MCF 10A (cell line): ENCODE measurements at regions not wholly inside any gene's neighbourhood (a gene's known extent, or its start where the extent isn't known, plus 50 kb on each side); places are given as distances from the start of the nearest gene placed in this dataset.

ENCODE experiments used
- BruUV-seq: library from RNA; stranded (reverse); fragments of 400-500 nt; replicated peaks from 2 replicates; lab custom pipeline; 2021; lab: Mats Ljungman, UMichigan
- CTCF ChIA-PET: fragments of 300-600 bp; sonication (Branson Sonifier 250); formaldehyde crosslinking; extraction: SDS; loops from one replicate; lab custom pipeline; 2021; ENCODE audit warnings: antibody characterized with exemption, inconsistent platforms; lab: Yijun Ruan, JAX
- POLR2A ChIA-PET: fragments of 300-600, 350-650 bp; sonication (Branson Sonifier 250); formaldehyde crosslinking; extraction: SDS; loops from one replicate; lab custom pipeline; 2020; ENCODE audit warnings: antibody characterized with exemption, inconsistent platforms; lab: Yijun Ruan, JAX
- DNase-seq: peaks from one replicate; pipeline ENCODE4 v3.0.0-alpha.2; 2018; ENCODE audit not compliant: unreplicated experiment
- H3K27ac Mint-ChIP-seq: one replicate; pipeline ENCODE4 v1.8.0; 2022; ENCODE audit warnings: mild to moderate bottlenecking, low read depth, mixed read lengths; ENCODE audit not compliant: unreplicated experiment
- H3K27me3 Mint-ChIP-seq: one replicate; pipeline ENCODE4 v1.8.0; 2022; ENCODE audit warnings: mixed read lengths; ENCODE audit not compliant: insufficient read depth, unreplicated experiment
- H3K36me3 Mint-ChIP-seq: one replicate; pipeline ENCODE4 v1.8.0; 2022; ENCODE audit warnings: mild to moderate bottlenecking, moderate library complexity, mixed read lengths; ENCODE audit not compliant: insufficient read depth, unreplicated experiment
- H3K4me1 Mint-ChIP-seq: one replicate; pipeline ENCODE4 v1.8.0; 2022; ENCODE audit warnings: mixed read lengths; ENCODE audit not compliant: insufficient read depth, unreplicated experiment
- H3K4me3 Mint-ChIP-seq: one replicate; pipeline ENCODE4 v1.8.0; 2022; ENCODE audit warnings: mild to moderate bottlenecking, moderate library complexity, mixed read lengths; ENCODE audit not compliant: unreplicated experiment
- H3K9me3 Mint-ChIP-seq: one replicate; pipeline ENCODE4 v1.8.0; 2022; ENCODE audit warnings: mixed read lengths; ENCODE audit not compliant: unreplicated experiment
- CTCF ChIP-seq: fragments of 200-600 bp; IDR thresholded peaks from one replicate; pipeline ENCODE4 v1.8.0; 2022; ENCODE audit warnings: antibody characterized with exemption, mild to moderate bottlenecking; ENCODE audit not compliant: unreplicated experiment
- intact Hi-C: fragments of 100-400 bp; cut with micrococcal nuclease; formaldehyde crosslinking; loops from 2 replicates; pipeline ENCODE4 v1.14.1; 2022

- no peaks in the 10 kb centered on the region for H3K36me3 Mint-ChIP-seq
- ChIA-PET POLR2A (interaction anchor here (1.1 kb wide), 1 partner anchor 15 kb away, joined by 3 read pairs; no protein-coding TSS in a partner anchor), CTCF (interaction anchor here (0.5 to 1.4 kb wide), 4 partner anchors 22 to 289 kb away, joined by 3 to 4 read pairs (median 4); no protein-coding TSS in a partner anchor)
- no peaks in the 10 kb centered on the region for H3K27me3 Mint-ChIP-seq
- no peak overlapping the region for H3K27ac Mint-ChIP-seq
- no TSS peak for BruUV-seq
- H3K4me3 Mint-ChIP-seq: no peak overlapping the region
- H3K9me3 Mint-ChIP-seq: no peaks in the 10 kb centered on the region
- no peaks in the 10 kb centered on the region for H3K4me1 Mint-ChIP-seq
- intact Hi-C loops: no loop called here
- no peak for DNase-seq
- TF ChIP-seq CTCF: no peak
Measured at GRCh38 chr1:238153253-238153652, 262.5 kb upstream of the ZP4 start.

GRCh38 chr1:238152119-238152518 is 261.4 kb upstream of the ZP4 start:
- Mint-ChIP-seq H3K27me3 (no peaks in the 10 kb centered on the region), H3K27ac (no peak overlapping the region), H3K36me3 (no peaks in the 10 kb centered on the region), H3K9me3 (no peaks in the 10 kb centered on the region), H3K4me3 (no peak overlapping the region), H3K4me1 (no peaks in the 10 kb centered on the region)
- POLR2A ChIA-PET: interaction anchor here (0.5 kb wide), 1 partner anchor 1709 kb away, joined by 3 read pairs; no protein-coding TSS in a partner anchor
- DNase-seq: no peak
- no peak for TF ChIP-seq CTCF
- CTCF ChIA-PET: interaction anchor here (0.6 to 1.2 kb wide), 3 partner anchors 301 to 840 kb away, joined by 3 to 5 read pairs (median 3); no protein-coding TSS in a partner anchor
- no TSS peak for BruUV-seq
- intact Hi-C loops: no loop called here

GRCh38 chr1:238143038-238143437 is 252.3 kb upstream of the ZP4 start:
- peaks cover 6% of the 10 kb centered on the region for H3K4me1 Mint-ChIP-seq
- TF ChIP-seq CTCF: no peak
- no peaks in the 10 kb centered on the region for H3K36me3 Mint-ChIP-seq
- no TSS peak for BruUV-seq
- no peak overlapping the region for H3K4me3 Mint-ChIP-seq
- intact Hi-C loops: no loop called here
- ChIA-PET POLR2A (no interaction called here), CTCF (no interaction called here)
- H3K27ac Mint-ChIP-seq: no peak overlapping the region
- no peaks in the 10 kb centered on the region for H3K27me3 Mint-ChIP-seq
- peak; percentile 76 for DNase-seq
- no peaks in the 10 kb centered on the region for H3K9me3 Mint-ChIP-seq

GRCh38 chr1:238141353-238141752 is 250.6 kb upstream of the ZP4 start:
- CTCF ChIA-PET: interaction anchor here (0.5 kb wide), 1 partner anchor 721 kb away, joined by 3 read pairs; no protein-coding TSS in a partner anchor
- no peaks in the 10 kb centered on the region for H3K9me3 Mint-ChIP-seq
- POLR2A ChIA-PET: interaction anchor here (0.8 to 1.3 kb wide), 2 partner anchors 13 to 20 kb away, joined by 3 to 6 read pairs; no protein-coding TSS in a partner anchor
- TF ChIP-seq CTCF: no peak
- H3K27ac Mint-ChIP-seq: no peak overlapping the region
- peaks cover 6% of the 10 kb centered on the region for H3K4me1 Mint-ChIP-seq
- H3K4me3 Mint-ChIP-seq: no peak overlapping the region
- H3K27me3 Mint-ChIP-seq: no peaks in the 10 kb centered on the region
- intact Hi-C loops: no loop called here
- BruUV-seq: no TSS peak
- H3K36me3 Mint-ChIP-seq: no peaks in the 10 kb centered on the region
- DNase-seq: peak; percentile 43
